Skeletal muscle tissue (tissue), 3 donors: ENCODE measurements at regions not wholly inside any gene's neighbourhood (a gene's known extent, or its start where the extent isn't known, plus 50 kb on each side); places are given as distances from the start of the nearest gene placed in this dataset.

ENCODE experiments used
- H3K27ac ChIP-seq: one replicate; pipeline ENCODE4 v1.7.0; 2013; ENCODE audit warnings: mild to moderate bottlenecking, low read depth, low read length, inconsistent platforms
- H3K27me3 ChIP-seq, 3 donors: one replicate each; pipeline ENCODE4 v1.7.0; 2013; ENCODE audit warnings: low read length in 3 of 3; ENCODE audit not compliant: control insufficient read depth in 3 of 3, insufficient read depth in 3 of 3
- H3K36me3 ChIP-seq, 3 donors: one replicate each; pipeline ENCODE4 v1.7.0; 2013; ENCODE audit warnings: low read length in 3 of 3; ENCODE audit not compliant: control insufficient read depth in 3 of 3, insufficient read depth in 3 of 3
- H3K4me1 ChIP-seq, 3 donors: one replicate each; pipeline ENCODE4 v1.7.0; 2013; ENCODE audit warnings: low read length in 3 of 3, mild to moderate bottlenecking in 3 of 3; ENCODE audit not compliant: control insufficient read depth in 3 of 3, insufficient read depth in 3 of 3
- H3K4me3 ChIP-seq, 3 donors: one replicate each; pipeline ENCODE4 v1.7.0; 2013; ENCODE audit warnings: low read length in 3 of 3
- H3K9ac ChIP-seq, 3 donors: one replicate each; pipeline ENCODE4 v1.7.0; 2013; ENCODE audit warnings: low read length in 3 of 3, mild to moderate bottlenecking in 3 of 3, moderate library complexity in 2 of 3, low read depth in 1 of 3
- H3K9me3 ChIP-seq, 3 donors: one replicate each; pipeline ENCODE4 v1.7.0; 2013; ENCODE audit warnings: low read length in 3 of 3; ENCODE audit not compliant: control insufficient read depth in 3 of 3
- donor health status: Osteomylitis.

DNA sequence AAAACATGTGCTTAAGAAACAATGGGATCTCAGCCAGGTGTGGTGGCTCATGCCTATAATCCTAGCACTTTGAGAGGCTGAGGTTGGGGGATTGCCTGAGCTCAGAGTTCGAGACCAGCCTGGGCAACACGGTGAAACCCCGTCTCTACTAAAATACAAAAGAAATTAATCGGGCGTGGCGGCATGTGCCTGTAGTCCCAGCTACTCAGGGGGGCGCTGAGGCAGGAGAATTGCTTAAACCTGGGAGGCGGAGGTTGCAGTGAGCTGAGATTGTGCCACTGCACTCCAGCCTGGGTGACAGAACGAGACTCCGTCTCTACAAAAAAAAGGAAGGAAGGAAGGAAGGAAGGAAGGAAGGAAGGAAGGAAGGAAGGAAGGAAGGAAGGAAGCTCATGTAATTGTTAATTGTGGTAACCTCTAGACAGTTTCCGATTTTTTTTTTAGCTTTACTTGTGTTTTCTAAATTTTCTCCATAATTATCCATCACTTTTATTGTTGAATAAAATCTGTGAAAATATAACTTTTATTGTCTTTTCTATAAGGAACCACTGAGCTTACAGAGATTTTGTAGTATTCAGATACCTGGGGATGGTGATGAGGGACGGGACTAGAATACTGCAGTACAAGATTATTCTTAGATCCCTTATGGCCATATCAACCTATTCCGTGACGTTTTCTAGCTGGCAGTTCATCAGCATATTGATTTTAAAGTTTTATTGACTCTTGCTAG is 506.9 kb downstream of the NR2F2 start:
- no peaks in the 10 kb centered on the region for H3K36me3 ChIP-seq
- H3K27ac ChIP-seq, result no peak overlapping the region
- H3K4me3 ChIP-seq, result no peak overlapping the region
- H3K9ac ChIP-seq, result no peak overlapping the region
- no peaks in the 10 kb centered on the region for H3K4me1 ChIP-seq
- H3K27me3 ChIP-seq, result no peaks in the 10 kb centered on the region
- H3K9me3 ChIP-seq, result no peaks in the 10 kb centered on the region

DNA sequence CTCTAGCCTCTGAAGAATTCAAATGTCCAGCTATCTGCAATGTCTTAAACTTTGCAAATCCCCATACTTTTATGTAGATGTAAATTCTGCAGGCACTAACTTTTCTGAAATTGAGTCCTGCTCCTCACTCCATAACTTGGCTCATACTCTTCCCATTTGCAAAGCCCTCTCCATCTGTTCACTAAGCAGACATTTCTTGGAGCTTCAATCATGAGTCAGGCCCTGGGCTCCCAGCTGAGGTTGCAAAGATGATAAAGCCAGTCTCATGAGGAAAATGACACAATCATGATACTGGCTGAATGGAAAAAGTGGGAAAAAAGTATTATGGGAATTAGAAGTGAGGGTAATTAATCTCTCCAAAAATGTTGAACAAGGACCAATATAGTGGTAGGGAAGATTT is 507.6 kb downstream of the NR2F2 start:
- Histone ChIP-seq H3K9ac (no peak overlapping the region), H3K27me3 (no peaks in the 10 kb centered on the region), H3K9me3 (no peaks in the 10 kb centered on the region), H3K4me1 (no peaks in the 10 kb centered on the region), H3K36me3 (no peaks in the 10 kb centered on the region), H3K4me3 (no peak overlapping the region), H3K27ac (no peak overlapping the region)

DNA sequence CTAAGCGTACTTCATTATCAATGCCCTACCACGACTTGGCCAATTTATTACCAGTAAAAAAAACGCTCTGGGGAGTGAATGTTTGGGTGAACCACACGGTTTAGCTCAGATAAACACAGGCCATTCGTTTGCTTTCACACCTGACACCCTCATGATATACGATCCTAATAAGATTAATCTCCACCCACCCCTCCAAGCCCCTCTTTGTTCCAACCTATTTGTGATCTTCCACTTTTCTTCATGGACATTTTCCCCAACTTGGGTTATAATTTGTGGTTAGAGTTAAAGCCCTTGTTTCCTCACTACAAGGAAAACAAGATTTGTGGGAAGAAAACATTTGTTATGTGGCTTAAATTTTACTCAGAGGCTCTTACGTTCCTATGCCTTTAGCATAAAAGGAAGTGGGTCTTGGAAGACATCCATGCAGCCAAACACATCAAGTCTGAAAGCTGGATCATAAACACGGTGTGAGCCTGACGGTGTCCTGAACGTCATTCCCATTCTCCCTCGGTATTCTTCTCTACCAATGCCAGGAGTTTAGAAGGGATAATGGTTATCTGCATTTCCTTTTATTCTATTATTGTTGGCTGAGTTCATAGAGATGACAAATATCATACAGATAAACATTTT is 518.9 kb downstream of the NR2F2 start:
- Histone ChIP-seq H3K27me3 (no peaks in the 10 kb centered on the region), H3K9ac (no peak overlapping the region)

DNA sequence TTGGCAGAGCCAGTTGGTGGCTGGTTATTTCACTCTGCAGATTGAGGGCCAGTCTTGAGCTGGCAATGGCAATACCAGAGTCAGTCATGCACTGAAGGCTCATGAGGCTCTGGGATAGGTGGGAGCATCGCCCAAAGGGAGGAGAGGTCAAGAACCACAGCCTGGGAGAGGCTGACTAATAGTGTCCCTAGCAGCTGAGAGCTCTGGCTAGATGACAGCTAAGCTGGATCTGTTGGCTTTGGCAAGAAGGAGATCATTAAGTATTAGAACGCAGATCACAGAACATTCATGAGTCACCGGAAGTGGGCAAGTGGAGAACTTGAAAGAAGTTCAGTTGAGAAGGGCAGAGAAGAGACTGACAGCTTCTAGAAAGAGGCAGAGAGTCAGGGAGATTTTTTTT is 521.1 kb downstream of the NR2F2 start:
- Histone ChIP-seq H3K36me3 (no peaks in the 10 kb centered on the region), H3K27ac (no peak overlapping the region), H3K9me3 (no peaks in the 10 kb centered on the region), H3K27me3 (no peaks in the 10 kb centered on the region), H3K4me1 (no peaks in the 10 kb centered on the region), H3K4me3 (no peak overlapping the region), H3K9ac (no peak overlapping the region)

More for the DNA sequence above, 518.9 kb downstream of the NR2F2 start:
- Histone ChIP-seq H3K4me1 (no peaks in the 10 kb centered on the region), H3K27ac (no peak overlapping the region), H3K9me3 (peaks cover 0 to 3% (median 0%) of the 10 kb centered on the region in 3 donors), H3K36me3 (no peaks in the 10 kb centered on the region), H3K4me3 (no peak overlapping the region)

DNA sequence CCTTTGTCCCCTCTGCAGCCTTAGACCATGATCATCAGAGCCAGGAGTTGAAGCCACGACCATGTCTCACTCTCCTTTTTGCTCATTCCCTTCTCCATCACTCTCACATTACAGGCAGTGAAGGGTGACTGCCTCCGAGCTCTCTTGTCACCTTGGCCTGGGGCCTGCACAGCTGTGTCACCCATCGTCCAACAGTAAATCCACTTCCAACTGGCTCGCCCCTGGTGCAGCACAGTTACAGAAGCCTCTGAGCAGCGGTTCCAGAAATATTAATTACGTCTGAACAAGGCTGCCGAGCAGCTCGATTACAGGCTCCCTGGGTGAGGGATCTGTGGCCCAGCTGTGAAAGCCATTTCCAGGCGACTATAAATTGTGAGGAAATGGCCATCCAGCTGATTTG is 528.2 kb downstream of the NR2F2 start:
- no peak overlapping the region for H3K27ac ChIP-seq
- no peak overlapping the region for H3K4me3 ChIP-seq
- no peaks in the 10 kb centered on the region for H3K9me3 ChIP-seq
- H3K27me3 ChIP-seq, result no peaks in the 10 kb centered on the region
- H3K4me1 ChIP-seq, result no peaks in the 10 kb centered on the region
- no peak overlapping the region for H3K9ac ChIP-seq
- H3K36me3 ChIP-seq, result no peaks in the 10 kb centered on the region

DNA sequence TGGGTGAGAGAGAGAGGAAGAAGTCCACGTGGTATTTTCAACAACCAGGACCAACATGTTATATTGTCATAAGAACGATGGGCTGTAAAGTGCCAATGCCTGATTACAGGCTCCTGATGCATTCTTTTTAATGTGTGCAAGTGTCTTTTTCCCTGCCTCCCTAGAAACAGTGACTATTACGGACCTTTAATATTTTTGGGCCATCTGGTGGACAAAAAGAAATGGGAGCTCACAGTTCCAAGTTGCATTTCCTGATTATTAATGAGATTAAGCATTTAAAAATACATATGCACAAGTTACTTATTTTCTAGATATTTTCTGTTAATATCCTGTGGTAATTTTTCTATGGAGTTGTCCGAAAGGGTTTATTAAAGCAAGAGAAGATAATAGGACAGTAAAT is 530.2 kb downstream of the NR2F2 start:
- H3K9me3 ChIP-seq, result no peaks in the 10 kb centered on the region
- H3K9ac ChIP-seq, result no peak overlapping the region
- H3K4me1 ChIP-seq, result no peaks in the 10 kb centered on the region
- no peak overlapping the region for H3K4me3 ChIP-seq
- H3K27me3 ChIP-seq, result no peaks in the 10 kb centered on the region
- H3K36me3 ChIP-seq, result no peaks in the 10 kb centered on the region
- no peak overlapping the region for H3K27ac ChIP-seq

DNA sequence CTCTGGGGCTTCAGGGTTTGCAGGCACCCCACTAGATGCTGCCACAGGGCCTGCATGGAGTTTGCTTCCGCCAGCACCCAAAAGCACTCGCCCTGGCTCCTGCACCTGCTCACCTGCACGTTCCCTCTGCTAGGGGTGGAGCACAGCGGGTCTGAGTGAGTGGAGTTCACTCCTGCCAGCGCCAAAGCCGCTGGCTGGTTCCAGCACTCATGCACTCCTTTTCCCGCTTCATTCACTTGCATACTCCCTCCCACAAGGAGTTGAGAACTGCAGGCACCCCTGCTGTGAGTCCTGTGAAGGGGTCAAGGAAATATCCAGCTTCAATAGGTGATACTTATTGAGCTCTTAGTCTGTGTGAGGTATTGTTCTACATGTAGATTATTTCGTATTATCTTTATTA is 537.5 kb downstream of the NR2F2 start:
- Histone ChIP-seq H3K27me3 (no peaks in the 10 kb centered on the region), H3K27ac (no peak overlapping the region), H3K9ac (no peak overlapping the region), H3K36me3 (no peaks in the 10 kb centered on the region), H3K9me3 (peaks cover 0 to 3% (median 0%) of the 10 kb centered on the region in 3 donors), H3K4me3 (no peak overlapping the region), H3K4me1 (no peaks in the 10 kb centered on the region)

DNA sequence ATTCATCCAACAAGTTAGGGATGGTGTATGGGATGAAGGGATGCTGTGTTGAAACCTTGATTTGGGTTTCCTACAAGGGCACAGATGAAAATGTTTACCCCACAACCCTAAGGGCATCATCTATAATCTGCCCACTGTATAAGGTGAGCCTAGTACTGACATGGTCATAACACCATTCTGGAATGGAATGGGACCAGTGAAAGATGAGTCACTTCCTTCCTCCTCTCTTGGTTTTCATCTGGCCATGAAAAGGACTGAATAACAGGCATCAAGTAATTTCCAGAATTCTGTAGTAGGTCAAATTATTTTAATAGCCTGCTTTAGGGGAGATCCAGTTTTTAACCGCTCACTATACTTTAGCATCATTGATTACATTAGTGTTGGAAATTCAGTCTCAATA is 538.6 kb downstream of the NR2F2 start:
- H3K9ac ChIP-seq, result no peak overlapping the region
- H3K27ac ChIP-seq, result no peak overlapping the region
- peaks cover 0 to 3% (median 0%) of the 10 kb centered on the region in 3 donors for H3K9me3 ChIP-seq
- no peak overlapping the region for H3K4me3 ChIP-seq
- no peaks in the 10 kb centered on the region for H3K27me3 ChIP-seq
- no peaks in the 10 kb centered on the region for H3K36me3 ChIP-seq
- H3K4me1 ChIP-seq, result no peaks in the 10 kb centered on the region

DNA sequence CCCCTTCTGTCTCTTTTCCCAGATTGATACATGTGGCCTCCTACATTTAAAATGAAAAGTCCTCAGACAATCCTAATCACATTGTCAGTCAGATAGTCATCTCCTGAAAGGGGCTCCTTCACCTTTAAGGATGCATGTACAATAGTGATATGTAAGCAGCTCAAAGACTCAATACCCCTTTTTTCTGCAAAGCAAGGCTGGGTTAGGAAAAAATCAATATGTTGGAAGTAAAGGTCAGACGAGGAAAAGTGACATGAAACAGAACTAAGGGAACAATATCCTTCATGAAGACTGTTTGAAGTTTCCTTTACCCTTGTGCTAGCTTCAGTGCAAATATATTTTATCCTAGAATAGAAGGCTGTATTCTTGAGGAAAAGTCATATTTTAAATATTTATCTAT is 539.3 kb downstream of the NR2F2 start:
- H3K27me3 ChIP-seq, result no peaks in the 10 kb centered on the region
- no peak overlapping the region for H3K27ac ChIP-seq
- H3K9ac ChIP-seq, result no peak overlapping the region
- H3K9me3 ChIP-seq, result peaks cover 0 to 3% (median 0%) of the 10 kb centered on the region in 3 donors
- H3K4me1 ChIP-seq, result no peaks in the 10 kb centered on the region
- no peaks in the 10 kb centered on the region for H3K36me3 ChIP-seq
- H3K4me3 ChIP-seq, result no peak overlapping the region

DNA sequence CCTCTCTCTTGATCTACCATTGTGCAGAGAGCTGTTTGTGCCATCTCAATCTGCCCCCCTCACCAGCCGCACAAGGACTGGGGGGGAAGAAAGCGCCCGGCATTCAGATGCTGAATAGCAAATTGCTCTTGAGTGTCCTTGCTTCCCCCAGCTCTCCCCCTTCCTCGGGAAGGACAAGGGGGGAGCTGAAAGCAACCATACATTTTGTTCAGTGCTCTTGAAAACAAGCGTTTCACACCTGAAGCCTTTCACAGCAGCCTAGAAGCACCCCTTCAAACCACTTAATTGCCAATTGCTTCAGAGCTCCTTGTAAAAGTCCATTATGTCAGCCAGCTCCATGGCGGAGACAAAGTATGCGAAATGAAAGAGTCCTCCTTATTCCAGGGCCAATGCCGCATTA is 540.1 kb downstream of the NR2F2 start:
- no peaks in the 10 kb centered on the region for H3K36me3 ChIP-seq
- H3K9me3 ChIP-seq, result peaks cover 0 to 3% (median 0%) of the 10 kb centered on the region in 3 donors
- no peaks in the 10 kb centered on the region for H3K4me1 ChIP-seq
- H3K27me3 ChIP-seq, result no peaks in the 10 kb centered on the region
- H3K27ac ChIP-seq, result no peak overlapping the region
- H3K9ac ChIP-seq, result no peak overlapping the region
- no peak overlapping the region for H3K4me3 ChIP-seq
